GM20000 (cell line): ENCODE measurements at regions not wholly inside any gene's neighbourhood (a gene's known extent, or its start where the extent isn't known, plus 50 kb on each side); places are given as distances from the start of the nearest gene placed in this dataset.
"Not testable (repeated sequence)": the region's sequence is repeated elsewhere in the genome, so short reads cannot be mapped to it uniquely, and the experiment has no call there.

Experiments
- DNase-seq: peaks from one replicate; pipeline ENCODE4 v3.0.0; 2012; ENCODE audit warnings: low spot score
- TF ChIP-seq, protein P1 (sequence below): IDR thresholded peaks from 2 replicates; pipeline ENCODE4 v1.5.1; 2012; ENCODE audit warnings: mild to moderate bottlenecking, control low read depth; ENCODE audit errors: extremely low read depth, missing control alignments

DNA sequence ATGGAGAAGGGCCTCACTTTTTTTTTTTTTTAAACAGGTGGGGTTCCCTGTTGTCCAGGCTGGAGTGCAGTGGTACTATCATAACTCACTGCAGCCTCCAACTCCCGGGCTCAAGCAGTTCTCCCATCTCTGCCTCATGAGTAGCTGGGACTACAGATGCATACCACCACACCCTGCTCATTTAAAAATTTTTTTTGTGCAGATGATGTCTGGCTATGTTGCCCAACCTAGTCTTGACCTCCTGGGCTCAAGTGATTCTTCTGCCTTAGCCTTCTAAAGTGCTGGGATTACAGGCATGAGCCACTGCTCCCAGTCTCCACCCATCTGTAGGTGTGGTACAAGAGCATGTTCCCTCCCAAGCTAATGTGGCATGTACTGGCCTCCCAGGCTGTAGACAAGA is 380.6 kb upstream of the AMELY start:
- DNase-seq, result no peak
- TF ChIP-seq, protein P1, sequence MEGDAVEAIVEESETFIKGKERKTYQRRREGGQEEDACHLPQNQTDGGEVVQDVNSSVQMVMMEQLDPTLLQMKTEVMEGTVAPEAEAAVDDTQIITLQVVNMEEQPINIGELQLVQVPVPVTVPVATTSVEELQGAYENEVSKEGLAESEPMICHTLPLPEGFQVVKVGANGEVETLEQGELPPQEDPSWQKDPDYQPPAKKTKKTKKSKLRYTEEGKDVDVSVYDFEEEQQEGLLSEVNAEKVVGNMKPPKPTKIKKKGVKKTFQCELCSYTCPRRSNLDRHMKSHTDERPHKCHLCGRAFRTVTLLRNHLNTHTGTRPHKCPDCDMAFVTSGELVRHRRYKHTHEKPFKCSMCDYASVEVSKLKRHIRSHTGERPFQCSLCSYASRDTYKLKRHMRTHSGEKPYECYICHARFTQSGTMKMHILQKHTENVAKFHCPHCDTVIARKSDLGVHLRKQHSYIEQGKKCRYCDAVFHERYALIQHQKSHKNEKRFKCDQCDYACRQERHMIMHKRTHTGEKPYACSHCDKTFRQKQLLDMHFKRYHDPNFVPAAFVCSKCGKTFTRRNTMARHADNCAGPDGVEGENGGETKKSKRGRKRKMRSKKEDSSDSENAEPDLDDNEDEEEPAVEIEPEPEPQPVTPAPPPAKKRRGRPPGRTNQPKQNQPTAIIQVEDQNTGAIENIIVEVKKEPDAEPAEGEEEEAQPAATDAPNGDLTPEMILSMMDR, result no peak

DNA sequence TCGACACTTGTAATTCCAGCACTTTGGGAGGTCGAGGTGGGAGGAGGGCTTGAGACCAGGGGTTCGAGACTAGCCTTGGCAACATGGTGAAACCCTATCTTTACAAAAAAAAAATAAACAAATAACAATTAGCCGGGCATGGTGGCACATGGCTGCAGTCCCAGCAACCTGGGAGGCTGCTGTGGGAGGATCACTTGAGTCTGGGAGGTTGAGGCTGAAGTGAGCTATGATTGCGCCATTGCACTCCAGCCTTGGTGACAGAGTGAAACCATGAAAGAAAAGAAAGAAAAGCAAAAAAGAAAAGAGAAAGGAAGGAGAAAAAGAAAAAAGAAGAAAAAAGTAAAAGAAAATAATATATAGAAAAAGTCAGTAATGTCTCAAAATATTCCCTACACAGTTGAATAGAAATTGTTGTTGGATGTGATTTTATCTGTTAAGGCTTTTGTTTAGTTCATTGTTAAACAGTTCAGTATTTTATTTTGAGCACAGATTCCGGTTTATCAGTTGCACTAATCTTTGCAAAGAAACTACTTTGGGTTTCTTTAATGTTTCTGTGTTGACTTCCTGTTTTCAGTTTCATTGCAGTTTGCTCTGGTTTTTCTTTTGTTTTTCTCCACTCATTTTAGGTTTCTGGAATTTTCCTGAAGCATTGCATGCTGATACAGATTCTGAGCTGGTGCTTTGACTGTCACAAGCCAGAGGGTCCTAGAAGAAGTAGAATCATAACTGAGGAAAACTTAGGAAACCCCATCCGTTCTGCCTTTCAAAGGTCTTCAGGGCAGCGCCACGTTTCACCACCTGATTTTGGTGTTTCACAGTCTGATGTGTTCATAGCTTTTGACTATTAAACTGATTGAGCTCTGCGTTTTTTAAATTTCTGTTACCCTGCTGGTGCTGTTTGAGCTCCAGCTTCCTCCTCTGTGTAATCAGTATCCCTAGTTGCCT is 378.6 kb upstream of the AMELY start:
- TF ChIP-seq, protein P1, result no peak
- peak; percentile 9 for DNase-seq

DNA sequence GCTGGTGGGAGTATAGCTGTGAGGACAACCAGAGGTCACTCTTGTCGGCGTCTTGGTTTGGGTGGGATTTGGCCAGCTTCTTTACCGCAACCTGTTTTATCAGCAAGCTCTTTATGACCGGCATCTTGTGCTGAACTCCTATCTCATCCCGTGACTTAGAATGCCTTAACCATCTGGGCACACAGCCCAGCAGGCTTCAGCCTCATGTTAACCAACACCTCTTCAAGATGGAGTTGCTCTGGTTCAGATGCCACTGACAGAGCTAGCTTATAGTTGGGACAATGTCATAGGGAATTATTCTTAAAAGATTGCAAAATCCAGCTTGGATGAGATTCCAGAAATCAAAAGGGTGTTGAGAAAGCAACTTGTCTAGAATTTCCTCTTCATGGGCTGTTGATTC is 377.1 kb upstream of the AMELY start:
- TF ChIP-seq, protein P1, result no peak
- no peak for DNase-seq

DNA sequence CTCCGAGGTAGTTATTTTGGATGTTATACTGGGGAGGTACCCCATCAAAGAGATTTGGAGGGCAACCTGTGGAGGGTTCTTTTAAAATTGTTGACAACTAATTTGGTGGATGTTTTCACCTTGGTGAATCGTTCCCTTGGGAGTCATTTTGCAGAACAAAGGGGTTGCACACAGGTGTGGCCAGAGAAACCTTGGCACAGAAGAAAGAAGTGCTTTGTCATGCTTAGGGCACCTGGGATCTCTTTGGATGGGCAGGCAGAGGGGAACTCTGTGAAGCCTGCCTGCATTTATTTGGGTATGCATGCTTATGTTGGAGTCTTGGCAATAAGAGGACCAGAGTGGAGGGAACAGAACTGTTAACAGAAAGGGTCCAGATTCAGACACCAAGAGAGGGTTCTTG is 376.4 kb upstream of the AMELY start:
- DNase-seq, result not testable (repeated sequence)

DNA sequence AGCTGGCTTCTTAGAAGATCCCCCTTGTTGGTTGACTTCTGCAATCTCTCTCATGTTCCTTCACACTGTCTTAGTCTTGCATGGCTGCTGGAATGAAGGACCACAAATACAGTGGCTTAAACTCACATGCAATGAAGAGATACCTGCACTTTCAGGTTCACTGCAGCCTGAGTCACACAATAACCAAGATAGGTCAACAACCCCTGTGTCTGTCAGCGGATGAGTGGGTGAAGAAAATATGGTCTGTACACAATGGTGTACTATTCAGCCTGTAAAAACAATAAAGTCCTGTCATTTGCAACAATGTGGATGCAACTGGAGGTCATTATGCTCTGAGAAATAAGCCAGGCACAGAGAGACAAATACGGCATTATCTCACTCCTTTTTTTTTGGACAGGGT is 373.8 kb upstream of the AMELY start:
- TF ChIP-seq, protein P1, result no peak
- no peak for DNase-seq

DNA sequence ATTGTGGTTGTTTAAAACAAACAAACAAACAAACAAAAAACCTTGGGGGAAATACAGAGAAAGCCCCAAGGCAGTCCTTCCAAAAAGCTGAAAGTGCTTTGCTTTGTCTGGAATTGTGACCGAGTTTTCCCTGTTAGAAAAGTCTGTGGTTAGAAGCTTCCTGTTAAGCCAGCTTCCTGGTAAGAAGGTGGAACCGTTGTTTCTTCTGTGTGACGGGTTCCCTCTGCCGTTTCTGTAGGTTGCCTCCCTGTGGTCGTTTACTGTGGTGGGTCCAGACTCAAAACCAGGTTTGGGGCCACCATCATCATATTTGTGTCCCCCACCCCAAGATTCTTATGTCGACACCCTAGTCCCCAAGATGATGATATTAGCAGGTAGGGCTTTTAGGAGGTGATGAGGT is 371.4 kb upstream of the AMELY start:
- TF ChIP-seq, protein P1, result no peak
- no peak for DNase-seq

DNA sequence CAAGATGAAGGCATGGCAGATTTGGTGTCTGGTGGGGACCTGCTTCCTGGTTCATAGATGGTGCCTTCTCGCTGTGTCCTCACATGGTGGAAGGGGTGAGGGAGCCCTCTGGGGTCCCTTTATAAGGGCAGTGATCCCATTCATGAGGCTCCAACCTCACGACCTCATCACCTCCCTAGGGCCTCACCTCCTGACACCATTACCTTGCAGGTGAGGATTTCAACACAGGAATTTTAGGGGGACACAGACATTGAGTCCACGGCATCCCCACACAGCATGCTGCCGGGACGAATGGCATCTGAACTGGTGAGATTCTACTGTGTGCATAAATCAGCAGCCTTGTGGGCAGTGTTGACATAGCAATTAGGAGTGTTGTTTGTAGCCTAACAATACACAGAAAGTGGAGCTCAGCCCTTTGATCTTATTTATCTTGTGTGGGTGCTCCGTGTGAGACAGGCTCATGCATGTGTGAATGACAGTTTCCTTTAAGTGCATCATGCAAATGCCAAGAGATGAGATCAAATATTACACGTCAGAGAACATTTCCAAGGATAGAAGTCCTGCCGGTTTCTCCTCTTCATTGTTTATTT is 368.7 kb upstream of the AMELY start:
- not testable (repeated sequence) for DNase-seq

DNA sequence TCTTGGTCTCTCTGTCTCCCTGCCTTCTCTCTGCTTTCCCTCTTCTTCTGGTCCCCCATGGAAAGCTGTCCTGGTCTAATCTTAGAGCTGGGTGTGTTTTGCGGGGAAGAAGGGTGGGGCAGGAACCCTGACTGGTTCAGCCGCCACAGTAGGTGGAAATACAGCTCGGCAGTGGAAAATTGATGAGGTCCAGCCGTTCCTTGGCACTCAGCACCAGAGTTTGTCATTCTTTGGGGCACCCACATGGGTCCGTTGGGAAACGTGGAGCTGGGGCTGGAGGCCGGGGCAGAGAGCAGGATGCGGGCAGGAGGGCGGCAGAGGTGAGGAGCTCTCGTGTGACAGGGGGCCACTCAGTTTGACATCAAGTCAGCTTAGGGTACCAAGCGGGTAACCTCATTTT is 364.2 kb upstream of the AMELY start:
- no peak for DNase-seq
- TF ChIP-seq, protein P1, result no peak
